ENCODE measurements at regions not wholly inside any gene's neighbourhood (a gene's known extent, or its start where the extent isn't known, plus 50 kb on each side); places are given as distances from the start of the nearest gene placed in this dataset.

DNA sequence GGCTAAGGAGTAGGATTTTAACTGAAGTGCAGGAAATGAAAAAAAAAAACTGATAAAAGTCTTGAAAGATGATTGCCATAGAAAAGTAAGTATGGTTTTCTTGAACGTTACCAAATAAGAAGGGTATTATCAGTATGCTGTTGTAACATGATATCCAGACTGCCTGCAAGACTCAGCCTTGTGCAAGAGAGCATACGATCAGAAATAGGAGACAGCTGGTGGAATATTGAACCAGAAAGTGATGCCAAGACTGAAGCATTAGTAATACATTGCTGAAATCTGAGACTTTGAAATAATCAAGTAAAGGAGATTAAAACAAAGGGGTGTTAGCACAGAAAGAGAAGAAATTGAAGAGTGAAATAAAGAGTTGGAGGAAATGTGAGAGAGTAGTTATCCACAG is 452.7 kb upstream of the CNTN5 start:
- Histone ChIP-seq H3K36me3 (ENCODE audit: control insufficient read depth in 4 of 4, insufficient read depth in 3 of 4, low read depth in 1 of 4, low read length in 3 of 4) (no peaks in the 10 kb centered on the region), H3K4me1 (ENCODE audit: control insufficient read depth in 4 of 4, insufficient read depth in 4 of 4, low read length in 3 of 4) (no peaks in the 10 kb centered on the region), H3K9ac (ENCODE audit: low read depth in 1 of 2, low read length in 2 of 2) (no peak overlapping the region), H3K4me3 (ENCODE audit: low read depth in 1 of 3, low read length in 3 of 3) (no peak overlapping the region), H3K27me3 (ENCODE audit: control insufficient read depth in 4 of 4, insufficient read depth in 4 of 4, low read length in 3 of 4) (no peaks in the 10 kb centered on the region), H3K9me3 (ENCODE audit: control insufficient read depth in 4 of 4, low read length in 3 of 4) (peaks cover 0 to 9% (median 0%) of the 10 kb centered on the region in 4 donors), H3K27ac (ENCODE audit: low read depth in 1 of 2, low read length in 2 of 2) (no peak overlapping the region)
- TF ChIP-seq JUND (IDR thresholded peaks at IDR 0.05) (no peak), RAD21 (IDR thresholded peaks at IDR 0.05) (no peak), HNF4G (IDR thresholded peaks at IDR 0.05) (no peak), FOXA2 (IDR thresholded peaks at IDR 0.05) (no peak)
- TF ChIP-seq, protein P1, sequence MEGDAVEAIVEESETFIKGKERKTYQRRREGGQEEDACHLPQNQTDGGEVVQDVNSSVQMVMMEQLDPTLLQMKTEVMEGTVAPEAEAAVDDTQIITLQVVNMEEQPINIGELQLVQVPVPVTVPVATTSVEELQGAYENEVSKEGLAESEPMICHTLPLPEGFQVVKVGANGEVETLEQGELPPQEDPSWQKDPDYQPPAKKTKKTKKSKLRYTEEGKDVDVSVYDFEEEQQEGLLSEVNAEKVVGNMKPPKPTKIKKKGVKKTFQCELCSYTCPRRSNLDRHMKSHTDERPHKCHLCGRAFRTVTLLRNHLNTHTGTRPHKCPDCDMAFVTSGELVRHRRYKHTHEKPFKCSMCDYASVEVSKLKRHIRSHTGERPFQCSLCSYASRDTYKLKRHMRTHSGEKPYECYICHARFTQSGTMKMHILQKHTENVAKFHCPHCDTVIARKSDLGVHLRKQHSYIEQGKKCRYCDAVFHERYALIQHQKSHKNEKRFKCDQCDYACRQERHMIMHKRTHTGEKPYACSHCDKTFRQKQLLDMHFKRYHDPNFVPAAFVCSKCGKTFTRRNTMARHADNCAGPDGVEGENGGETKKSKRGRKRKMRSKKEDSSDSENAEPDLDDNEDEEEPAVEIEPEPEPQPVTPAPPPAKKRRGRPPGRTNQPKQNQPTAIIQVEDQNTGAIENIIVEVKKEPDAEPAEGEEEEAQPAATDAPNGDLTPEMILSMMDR (IDR thresholded peaks at IDR 0.05; ENCODE audit: low read depth, low read length, missing input control): no peak
- no peak for DNase-seq (ENCODE audit: low spot score)
- WGBS: 34% methylated on average over 2 of the region's 2 CpGs

DNA sequence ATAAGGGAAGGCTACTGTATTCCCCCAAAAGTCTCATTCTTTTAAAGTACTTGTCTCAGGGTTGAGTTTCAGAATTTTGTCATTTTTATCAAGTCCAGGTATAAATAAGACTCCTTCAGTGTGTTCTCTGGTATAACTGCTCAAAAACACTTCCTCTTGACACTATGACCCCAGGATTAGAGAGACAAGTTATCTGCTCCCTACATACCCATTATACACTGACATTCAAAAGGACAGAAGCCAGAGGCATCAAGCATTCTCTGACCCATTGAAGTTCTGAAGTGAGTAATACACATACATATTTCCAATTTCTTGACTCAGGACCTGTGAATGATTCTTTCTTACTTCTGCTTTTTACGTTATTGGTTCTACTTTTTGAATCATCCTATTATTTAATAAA is 447.8 kb upstream of the CNTN5 start:
- DNase-seq (ENCODE audit: low spot score): no peak
- H3K27me3 ChIP-seq (ENCODE audit: control insufficient read depth in 4 of 4, insufficient read depth in 4 of 4, low read length in 3 of 4): no peaks in the 10 kb centered on the region
- no peaks in the 10 kb centered on the region for H3K36me3 ChIP-seq (ENCODE audit: control insufficient read depth in 4 of 4, insufficient read depth in 3 of 4, low read depth in 1 of 4, low read length in 3 of 4)
- H3K9ac ChIP-seq (ENCODE audit: low read depth in 1 of 2, low read length in 2 of 2): no peak overlapping the region
- no peak overlapping the region for H3K4me3 ChIP-seq (ENCODE audit: low read depth in 1 of 3, low read length in 3 of 3)
- H3K27ac ChIP-seq (ENCODE audit: low read depth in 1 of 2, low read length in 2 of 2): no peak overlapping the region
- H3K4me1 ChIP-seq (ENCODE audit: control insufficient read depth in 4 of 4, insufficient read depth in 4 of 4, low read length in 3 of 4): no peaks in the 10 kb centered on the region
- 32% methylated on average over 1 of the region's 1 CpG for WGBS
- peaks cover 0 to 4% (median 0%) of the 10 kb centered on the region in 4 donors for H3K9me3 ChIP-seq (ENCODE audit: control insufficient read depth in 4 of 4, low read length in 3 of 4)
- TF ChIP-seq FOXA1 (IDR thresholded peaks at IDR 0.05): no peak
- TF ChIP-seq RAD21 (IDR thresholded peaks at IDR 0.05): no peak
- TF ChIP-seq, protein P1 (IDR thresholded peaks at IDR 0.05; ENCODE audit: low read depth, low read length, missing input control): no peak
- no peak for TF ChIP-seq HNF4A (conservative IDR thresholded peaks at IDR 0.05)
- TF ChIP-seq FOXA2 (IDR thresholded peaks at IDR 0.05): no peak
- no peak for TF ChIP-seq HNF4G (IDR thresholded peaks at IDR 0.05)
- no peak for TF ChIP-seq SP1 (IDR thresholded peaks at IDR 0.05)
- no peak for TF ChIP-seq TAF1 (conservative IDR thresholded peaks at IDR 0.05)
- TF ChIP-seq, protein P2, sequence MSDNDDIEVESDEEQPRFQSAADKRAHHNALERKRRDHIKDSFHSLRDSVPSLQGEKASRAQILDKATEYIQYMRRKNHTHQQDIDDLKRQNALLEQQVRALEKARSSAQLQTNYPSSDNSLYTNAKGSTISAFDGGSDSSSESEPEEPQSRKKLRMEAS (IDR thresholded peaks at IDR 0.05): no peak
- no peak for TF ChIP-seq YY1 (IDR thresholded peaks at IDR 0.05)
- TF ChIP-seq EGR1 (IDR thresholded peaks at IDR 0.05; ENCODE audit: low read depth in 2 of 2): no peak
- TF ChIP-seq, protein P3, sequence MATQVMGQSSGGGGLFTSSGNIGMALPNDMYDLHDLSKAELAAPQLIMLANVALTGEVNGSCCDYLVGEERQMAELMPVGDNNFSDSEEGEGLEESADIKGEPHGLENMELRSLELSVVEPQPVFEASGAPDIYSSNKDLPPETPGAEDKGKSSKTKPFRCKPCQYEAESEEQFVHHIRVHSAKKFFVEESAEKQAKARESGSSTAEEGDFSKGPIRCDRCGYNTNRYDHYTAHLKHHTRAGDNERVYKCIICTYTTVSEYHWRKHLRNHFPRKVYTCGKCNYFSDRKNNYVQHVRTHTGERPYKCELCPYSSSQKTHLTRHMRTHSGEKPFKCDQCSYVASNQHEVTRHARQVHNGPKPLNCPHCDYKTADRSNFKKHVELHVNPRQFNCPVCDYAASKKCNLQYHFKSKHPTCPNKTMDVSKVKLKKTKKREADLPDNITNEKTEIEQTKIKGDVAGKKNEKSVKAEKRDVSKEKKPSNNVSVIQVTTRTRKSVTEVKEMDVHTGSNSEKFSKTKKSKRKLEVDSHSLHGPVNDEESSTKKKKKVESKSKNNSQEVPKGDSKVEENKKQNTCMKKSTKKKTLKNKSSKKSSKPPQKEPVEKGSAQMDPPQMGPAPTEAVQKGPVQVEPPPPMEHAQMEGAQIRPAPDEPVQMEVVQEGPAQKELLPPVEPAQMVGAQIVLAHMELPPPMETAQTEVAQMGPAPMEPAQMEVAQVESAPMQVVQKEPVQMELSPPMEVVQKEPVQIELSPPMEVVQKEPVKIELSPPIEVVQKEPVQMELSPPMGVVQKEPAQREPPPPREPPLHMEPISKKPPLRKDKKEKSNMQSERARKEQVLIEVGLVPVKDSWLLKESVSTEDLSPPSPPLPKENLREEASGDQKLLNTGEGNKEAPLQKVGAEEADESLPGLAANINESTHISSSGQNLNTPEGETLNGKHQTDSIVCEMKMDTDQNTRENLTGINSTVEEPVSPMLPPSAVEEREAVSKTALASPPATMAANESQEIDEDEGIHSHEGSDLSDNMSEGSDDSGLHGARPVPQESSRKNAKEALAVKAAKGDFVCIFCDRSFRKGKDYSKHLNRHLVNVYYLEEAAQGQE (IDR thresholded peaks at IDR 0.05): no peak
- no peak for TF ChIP-seq GABPA (IDR thresholded peaks at IDR 0.05 in 1 of 2, conservative IDR thresholded peaks at IDR 0.05 in 1 of 2)
- no peak for TF ChIP-seq RXRA (IDR thresholded peaks at IDR 0.05)
- TF ChIP-seq, protein P4, sequence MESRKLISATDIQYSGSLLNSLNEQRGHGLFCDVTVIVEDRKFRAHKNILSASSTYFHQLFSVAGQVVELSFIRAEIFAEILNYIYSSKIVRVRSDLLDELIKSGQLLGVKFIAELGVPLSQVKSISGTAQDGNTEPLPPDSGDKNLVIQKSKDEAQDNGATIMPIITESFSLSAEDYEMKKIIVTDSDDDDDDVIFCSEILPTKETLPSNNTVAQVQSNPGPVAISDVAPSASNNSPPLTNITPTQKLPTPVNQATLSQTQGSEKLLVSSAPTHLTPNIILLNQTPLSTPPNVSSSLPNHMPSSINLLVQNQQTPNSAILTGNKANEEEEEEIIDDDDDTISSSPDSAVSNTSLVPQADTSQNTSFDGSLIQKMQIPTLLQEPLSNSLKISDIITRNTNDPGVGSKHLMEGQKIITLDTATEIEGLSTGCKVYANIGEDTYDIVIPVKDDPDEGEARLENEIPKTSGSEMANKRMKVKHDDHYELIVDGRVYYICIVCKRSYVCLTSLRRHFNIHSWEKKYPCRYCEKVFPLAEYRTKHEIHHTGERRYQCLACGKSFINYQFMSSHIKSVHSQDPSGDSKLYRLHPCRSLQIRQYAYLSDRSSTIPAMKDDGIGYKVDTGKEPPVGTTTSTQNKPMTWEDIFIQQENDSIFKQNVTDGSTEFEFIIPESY (IDR thresholded peaks at IDR 0.05): no peak
- TF ChIP-seq, protein P5, sequence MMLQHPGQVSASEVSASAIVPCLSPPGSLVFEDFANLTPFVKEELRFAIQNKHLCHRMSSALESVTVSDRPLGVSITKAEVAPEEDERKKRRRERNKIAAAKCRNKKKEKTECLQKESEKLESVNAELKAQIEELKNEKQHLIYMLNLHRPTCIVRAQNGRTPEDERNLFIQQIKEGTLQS (IDR thresholded peaks at IDR 0.05): no peak
- TF ChIP-seq NR2F2 (IDR thresholded peaks at IDR 0.05): no peak
- no peak for TF ChIP-seq JUND (IDR thresholded peaks at IDR 0.05)
